Right lobe of liver (tissue), 4 donors: ENCODE measurements at regions not wholly inside any gene's neighbourhood (a gene's known extent, or its start where the extent isn't known, plus 50 kb on each side); places are given as distances from the start of the nearest gene placed in this dataset.

Source experiments
- CTCF ChIP-seq, 4 donors: fragments of 200-600 bp in 3 of 4; fragments of 450-650 bp in 1 of 4; IDR thresholded peaks; one replicate each; pipeline versions ENCODE4 v1.5.1 to v1.8.0; 2016 to 2022; ENCODE audit warnings: antibody characterized with exemption in 4 of 4, mild to moderate bottlenecking in 2 of 4
- POLR2A ChIP-seq: fragments of 450-650 bp; IDR thresholded peaks from one replicate; pipeline ENCODE4 v1.6.1; 2017; ENCODE audit warnings: antibody characterized with exemption, mild to moderate bottlenecking
- donor health status: DM: no; HTN: no; CAD: no.
- donor health status: DM: no; HTN: no; CAD: no.
- donor health status: DM: no; HTN: yes; CAD: no.

GRCh38 chr4:43394976-43395375 is 502.5 kb downstream of the GRXCR1 start:
- TF ChIP-seq CTCF (IDR thresholded peaks at IDR 0.05), result no peak
- TF ChIP-seq POLR2A, result no peak
